NCI-H2029 (cell line): ENCODE measurements at regions not wholly inside any gene's neighbourhood (a gene's known extent, or its start where the extent isn't known, plus 50 kb on each side); places are given as distances from the start of the nearest gene placed in this dataset.
"Not testable (repeated sequence)": the region's sequence is repeated elsewhere in the genome, so short reads cannot be mapped to it uniquely, and the experiment has no call there.

Experiments
- DNase-seq: peaks from one replicate; lab custom pipeline; 2025; lab: John Stamatoyannopoulos, UW

GRCh38 chr7:52260046-52260665, 775.3 kb upstream of the POM121L12 start:
- DNase-seq: no peak

GRCh38 chr7:52257890-52258289, 777.5 kb upstream of the POM121L12 start:
- peak; percentile 6 for DNase-seq

DNA sequence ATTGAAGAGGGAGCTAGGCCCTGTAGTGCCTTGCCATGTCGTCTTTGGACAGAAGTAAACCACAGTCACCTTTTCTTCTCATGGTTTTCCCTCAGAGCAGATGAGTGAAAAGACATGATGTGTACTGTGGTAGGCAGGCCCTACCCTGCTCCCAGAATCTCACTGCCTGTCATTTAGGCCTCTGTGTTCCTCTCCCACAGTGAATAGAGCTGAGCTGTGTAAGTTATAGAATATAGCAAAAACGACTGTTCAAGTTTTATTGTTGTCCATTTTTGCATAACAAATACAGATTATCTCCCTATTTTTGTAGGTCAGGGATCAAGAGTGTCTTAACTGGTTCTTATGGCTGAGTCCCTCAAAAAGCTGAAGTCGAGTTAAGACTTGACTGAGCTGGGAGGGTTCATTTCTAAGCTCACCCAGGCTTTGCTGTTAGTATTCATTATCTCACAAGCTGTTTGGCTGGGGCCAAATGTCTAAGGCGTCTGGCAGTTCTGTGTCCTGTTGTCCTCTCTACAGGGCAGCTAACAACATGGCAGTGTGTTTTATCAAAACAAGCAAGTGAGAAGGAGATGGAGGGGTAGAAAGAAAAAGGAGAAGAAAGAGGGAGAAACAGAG, 780.9 kb upstream of the POM121L12 start:
- DNase-seq: no peak

DNA sequence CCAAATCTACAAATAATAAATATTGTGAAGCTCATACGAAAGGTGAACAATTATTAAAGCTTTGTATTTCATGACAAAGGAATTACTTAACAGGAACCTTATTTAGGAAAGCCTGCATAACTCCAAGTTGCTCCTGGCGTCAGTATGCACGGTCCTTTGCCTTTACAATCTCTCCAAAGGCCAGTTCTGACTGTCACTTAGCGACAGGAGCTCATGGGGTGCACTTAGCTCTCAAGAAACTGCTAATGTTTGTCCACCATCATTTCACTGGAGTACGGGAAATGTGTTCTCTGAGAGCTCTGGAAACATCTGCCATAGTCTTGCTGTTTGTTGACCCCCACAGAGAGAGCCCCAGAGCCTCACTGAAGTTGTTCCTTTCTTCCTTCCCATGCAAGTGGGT, 781.5 kb upstream of the POM121L12 start:
- DNase-seq: no peak

DNA sequence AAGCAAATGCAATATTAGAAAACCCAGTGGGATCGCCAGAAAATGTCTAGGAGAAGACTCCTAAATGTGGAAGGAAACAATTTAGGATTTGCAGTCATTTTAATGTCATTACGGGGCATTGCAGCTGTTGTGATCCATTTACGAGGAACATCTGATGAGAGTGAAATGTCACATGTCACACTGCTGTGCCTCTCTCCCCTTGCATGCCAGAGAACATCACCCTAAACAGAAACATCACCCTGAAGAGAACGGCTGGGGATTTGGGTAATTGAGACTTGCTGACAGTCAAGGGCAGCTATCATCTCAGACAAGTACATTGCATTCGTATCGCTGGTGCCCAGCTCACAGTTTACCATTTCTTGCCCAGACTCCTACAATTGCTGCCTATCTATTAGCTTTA, 785.7 kb upstream of the POM121L12 start:
- no peak for DNase-seq

- no peak for DNase-seq
Observed at GRCh38 chr7:52247518-52247917, 787.9 kb upstream of the POM121L12 start.

GRCh38 chr7:52243685-52244084, 791.7 kb upstream of the POM121L12 start:
- no peak for DNase-seq

DNA sequence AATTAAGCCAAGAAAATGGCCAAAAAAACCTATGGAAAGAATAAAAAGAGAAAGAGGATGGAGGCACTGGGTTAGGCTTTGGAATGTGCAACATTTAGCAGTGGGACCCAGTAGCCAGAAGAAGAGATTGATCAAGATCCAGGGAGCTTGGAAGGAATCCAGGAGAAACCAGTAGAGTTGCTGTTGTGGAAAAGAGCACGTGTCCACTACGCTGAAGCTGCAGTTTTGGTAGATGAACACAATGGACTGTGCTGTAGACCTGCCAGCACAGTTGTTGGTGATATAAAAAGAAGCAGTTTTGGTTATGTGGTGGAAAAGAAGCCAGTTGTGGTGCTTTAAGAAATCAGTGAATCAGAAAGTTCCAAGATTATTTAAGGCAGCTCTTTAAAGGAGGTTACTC, 802.2 kb upstream of the POM121L12 start:
- no peak for DNase-seq

DNA sequence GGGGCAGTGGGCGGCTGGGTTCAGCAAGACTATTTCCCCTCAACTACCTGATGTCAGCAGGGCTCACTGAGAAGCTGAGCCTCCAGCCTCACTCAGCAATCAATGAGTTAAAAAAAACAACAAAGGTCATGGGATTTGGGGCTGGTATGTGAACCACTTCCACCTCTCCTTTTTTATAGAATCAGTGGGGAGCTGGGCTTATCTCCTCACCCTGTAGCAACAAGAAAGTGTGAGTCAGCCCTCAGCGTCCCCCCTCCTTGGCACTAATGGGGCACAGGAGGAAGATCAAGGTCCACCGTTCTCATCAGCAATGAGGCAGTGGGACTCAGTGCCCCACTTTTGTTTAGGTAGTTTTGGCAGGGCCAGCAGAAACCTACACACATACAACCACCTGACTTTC, 823.5 kb upstream of the POM121L12 start:
- no peak for DNase-seq

GRCh38 chr7:52209614-52210013, 825.8 kb upstream of the POM121L12 start:
- DNase-seq: no peak

- no peak for DNase-seq
Observed at GRCh38 chr7:52197221-52197620, 838.2 kb upstream of the POM121L12 start.

- no peak for DNase-seq
Observed at GRCh38 chr7:52195664-52196063, 839.8 kb upstream of the POM121L12 start.

GRCh38 chr7:52189153-52189778, 846.2 kb upstream of the POM121L12 start:
- DNase-seq: no peak

DNA sequence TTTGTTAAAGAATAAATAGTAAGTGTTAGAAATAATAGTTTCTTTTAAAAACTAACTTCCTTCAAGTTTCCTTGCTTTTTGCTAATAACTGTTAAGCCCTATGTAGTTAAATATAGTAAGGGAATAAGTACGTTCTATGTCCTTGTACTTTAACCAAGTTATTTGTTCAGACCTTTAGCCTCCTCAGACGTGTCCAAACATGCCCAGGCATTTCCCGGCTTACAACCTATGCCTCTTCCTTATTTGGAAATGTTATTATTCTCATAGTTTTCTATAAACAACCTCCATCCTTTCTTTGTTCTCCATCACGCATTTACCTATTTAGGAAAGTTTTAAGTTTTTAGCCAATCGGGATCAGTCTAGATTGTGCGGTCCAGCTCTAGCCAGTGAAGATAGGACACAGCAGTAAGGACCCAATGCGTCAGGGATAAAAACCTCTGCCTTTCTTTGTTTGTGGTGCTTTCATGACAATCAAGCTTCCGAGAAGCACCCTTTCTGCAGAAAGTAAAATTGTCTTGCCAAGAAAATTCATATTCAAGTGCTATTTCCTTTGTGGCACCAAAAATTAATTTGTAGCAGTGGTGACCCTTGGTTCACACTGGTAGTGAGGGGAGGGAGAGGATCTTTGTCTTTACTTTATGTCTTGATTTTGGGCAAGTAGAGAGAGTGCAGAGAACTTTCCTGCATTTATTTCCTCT, 851.3 kb upstream of the POM121L12 start:
- no peak for DNase-seq

DNA sequence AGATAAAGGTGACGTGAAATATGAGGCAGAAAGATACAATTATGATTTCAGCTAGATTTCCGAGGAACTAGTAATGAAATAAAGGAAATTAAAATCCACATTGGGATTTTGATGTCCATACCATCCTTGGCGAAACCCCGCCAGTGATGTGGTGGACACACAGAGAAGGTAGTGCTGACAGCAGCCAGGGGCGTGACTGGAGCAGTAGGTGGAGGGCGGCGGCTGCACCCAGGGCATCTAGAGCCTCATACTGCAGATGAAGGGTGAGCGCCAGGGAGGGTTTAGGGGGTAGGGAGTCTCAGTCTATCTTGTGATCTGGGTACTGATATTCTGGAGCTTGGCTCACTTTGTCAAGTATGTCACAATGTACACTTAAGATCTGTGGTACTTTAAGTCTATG, 855.5 kb upstream of the POM121L12 start:
- DNase-seq: no peak

DNA sequence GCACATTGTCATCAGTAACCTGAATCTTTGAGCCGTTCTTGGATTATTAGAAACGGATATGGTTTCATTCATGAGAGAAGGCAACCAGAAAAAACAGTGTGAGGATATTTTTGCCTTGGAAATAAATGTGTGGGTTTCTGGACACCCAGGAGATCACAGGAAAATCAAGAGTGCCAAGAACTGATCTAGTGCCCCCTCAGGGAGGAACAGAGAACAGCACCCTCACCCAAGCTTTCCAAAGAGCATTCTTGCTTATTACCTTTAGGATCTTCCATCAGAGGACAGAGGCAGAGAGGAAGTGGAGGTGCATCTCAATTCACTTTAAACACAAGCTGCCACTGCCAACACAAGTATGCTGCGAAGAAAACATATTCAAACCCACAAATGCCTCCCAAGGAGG, 851.5 kb upstream of the COBL start:
- no peak for DNase-seq

DNA sequence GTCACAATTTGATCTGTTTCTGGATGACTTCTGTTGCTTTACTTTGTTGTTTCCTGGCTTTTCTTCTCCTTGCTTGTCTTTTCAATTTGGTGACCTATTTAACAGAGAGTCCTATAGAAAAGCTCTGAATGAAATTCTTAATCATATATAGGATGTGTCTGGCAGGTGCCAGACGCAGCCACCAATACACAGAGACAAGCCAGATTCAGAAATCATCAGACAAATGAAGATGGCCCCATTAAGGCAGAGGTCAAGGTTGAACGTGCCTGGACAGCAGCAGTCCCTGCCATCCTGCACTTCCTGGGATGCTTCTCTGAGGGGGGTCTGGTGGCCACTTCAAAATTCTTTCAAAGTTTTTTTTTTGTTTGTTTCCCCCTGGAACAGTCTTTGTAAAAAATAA, 846.7 kb upstream of the COBL start:
- no peak for DNase-seq

DNA sequence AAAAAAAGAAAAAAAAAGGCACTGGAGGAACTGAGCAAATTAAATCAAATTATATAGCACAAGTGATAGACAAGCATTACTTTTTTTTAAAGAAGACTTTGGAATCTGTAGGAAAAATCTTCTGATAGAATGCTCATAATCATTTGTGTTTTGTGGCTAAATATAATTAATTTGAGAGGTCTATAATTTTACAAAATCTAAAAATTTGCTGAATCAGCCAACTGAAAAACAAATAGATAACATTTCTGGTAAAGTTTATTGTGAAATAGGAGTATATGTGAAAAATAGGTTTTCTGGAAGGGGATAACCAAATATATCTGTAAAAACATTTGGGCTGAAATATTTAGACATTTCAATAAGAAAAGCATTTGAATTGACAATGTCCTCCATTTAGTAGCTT, 844.9 kb upstream of the COBL start:
- no peak for DNase-seq

DNA sequence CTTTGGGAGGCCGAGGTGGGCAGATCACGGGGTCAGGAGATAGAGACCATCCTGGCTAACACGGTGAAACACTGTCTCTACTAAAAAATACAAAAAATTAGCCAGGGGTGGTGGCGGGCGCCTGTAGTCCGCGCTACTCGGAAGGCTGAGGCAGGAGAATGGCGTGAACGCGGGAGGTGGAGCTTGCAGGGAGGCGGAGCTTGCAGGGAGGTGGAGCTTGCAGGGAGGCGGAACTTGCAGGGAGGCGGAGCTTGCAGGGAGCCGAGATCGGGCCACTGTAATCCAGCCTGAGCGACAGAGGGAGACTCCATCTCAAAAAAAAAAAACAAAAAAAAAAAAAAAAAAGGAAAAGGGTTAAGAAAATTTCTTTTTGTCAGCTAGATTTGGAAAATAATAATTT, 842.8 kb upstream of the COBL start:
- DNase-seq: not testable (repeated sequence)

GRCh38 chr7:52154382-52154781, 837.8 kb upstream of the COBL start:
- no peak for DNase-seq

- DNase-seq: no peak
Observed at GRCh38 chr7:52151559-52151958, 835.0 kb upstream of the COBL start.

- no peak for DNase-seq
Observed at GRCh38 chr7:52150952-52151351, 834.3 kb upstream of the COBL start.
